ENCODE measurements at regions not wholly inside any gene's neighbourhood (a gene's known extent, or its start where the extent isn't known, plus 50 kb on each side); places are given as distances from the start of the nearest gene placed in this dataset.

DNA sequence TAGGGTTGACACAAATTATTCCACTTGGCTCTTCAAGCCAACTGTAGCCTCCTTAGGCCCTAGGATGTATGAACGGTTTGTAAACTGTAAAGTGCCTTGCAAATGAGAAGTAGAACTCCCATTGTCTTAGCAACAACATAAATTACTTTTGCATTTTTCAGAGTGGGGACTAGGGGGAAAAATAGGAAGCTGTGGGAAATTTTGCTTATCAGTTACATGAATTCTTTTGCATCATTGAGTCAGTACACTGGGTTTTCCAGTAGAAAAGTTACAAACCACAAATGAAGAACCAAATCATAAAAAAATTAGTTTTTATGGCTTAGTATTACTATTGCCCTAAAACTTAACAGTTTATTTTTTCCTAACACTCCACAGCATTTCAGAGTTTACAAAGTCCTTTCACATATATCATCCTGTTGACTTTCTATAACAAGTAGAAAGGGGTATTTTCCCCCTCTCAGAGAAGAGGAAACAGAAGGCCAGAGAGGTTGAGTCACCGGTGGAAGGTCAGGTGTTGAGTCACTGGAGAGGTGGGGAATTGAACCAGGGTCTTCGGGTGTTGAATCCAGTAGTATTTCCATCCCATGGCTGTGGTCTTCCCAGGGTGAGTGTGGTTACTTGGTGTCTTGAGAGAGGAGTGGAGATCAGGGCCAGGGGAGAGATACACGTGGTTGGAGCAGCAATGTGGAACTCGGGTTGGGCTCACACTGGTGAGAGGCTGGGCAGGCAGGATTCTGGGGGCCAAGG lies 71.9 kb upstream of the USP24 start:
- DNase-seq (no peak), FAIRE-seq (no peak)
- Histone ChIP-seq H3K9ac (ENCODE audit: low read length in 3 of 3) (no peak overlapping the region), H3K9me3 (ENCODE audit: control insufficient read depth in 2 of 3, insufficient read depth in 1 of 3, low read length in 3 of 3) (no peaks in the 10 kb centered on the region), H3K27me3 (ENCODE audit: control insufficient read depth, insufficient read depth, low read length) (no peaks in the 10 kb centered on the region), H3K27ac (ENCODE audit: low read depth in 2 of 2, low read length in 2 of 2) (no peak overlapping the region), H3K4me1 (ENCODE audit: control insufficient read depth in 2 of 3, insufficient read depth in 2 of 3, low read depth in 1 of 3, low read length in 3 of 3) (no peaks in the 10 kb centered on the region), H3K4me3 (ENCODE audit: low read length in 3 of 3) (no peak overlapping the region), H3K36me3 (ENCODE audit: control insufficient read depth in 2 of 3, insufficient read depth in 3 of 3, low read length in 3 of 3) (no peaks in the 10 kb centered on the region)
- TF ChIP-seq, protein P1, sequence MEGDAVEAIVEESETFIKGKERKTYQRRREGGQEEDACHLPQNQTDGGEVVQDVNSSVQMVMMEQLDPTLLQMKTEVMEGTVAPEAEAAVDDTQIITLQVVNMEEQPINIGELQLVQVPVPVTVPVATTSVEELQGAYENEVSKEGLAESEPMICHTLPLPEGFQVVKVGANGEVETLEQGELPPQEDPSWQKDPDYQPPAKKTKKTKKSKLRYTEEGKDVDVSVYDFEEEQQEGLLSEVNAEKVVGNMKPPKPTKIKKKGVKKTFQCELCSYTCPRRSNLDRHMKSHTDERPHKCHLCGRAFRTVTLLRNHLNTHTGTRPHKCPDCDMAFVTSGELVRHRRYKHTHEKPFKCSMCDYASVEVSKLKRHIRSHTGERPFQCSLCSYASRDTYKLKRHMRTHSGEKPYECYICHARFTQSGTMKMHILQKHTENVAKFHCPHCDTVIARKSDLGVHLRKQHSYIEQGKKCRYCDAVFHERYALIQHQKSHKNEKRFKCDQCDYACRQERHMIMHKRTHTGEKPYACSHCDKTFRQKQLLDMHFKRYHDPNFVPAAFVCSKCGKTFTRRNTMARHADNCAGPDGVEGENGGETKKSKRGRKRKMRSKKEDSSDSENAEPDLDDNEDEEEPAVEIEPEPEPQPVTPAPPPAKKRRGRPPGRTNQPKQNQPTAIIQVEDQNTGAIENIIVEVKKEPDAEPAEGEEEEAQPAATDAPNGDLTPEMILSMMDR (IDR thresholded peaks at IDR 0.05; ENCODE audit: borderline replicate concordance, extremely low read depth, insufficient read depth): no peak
- intact Hi-C loops (cut with DNase I): loop anchor here (5.0 kb wide), 1 partner anchor 1300 kb away; no protein-coding TSS in a partner anchor

DNA sequence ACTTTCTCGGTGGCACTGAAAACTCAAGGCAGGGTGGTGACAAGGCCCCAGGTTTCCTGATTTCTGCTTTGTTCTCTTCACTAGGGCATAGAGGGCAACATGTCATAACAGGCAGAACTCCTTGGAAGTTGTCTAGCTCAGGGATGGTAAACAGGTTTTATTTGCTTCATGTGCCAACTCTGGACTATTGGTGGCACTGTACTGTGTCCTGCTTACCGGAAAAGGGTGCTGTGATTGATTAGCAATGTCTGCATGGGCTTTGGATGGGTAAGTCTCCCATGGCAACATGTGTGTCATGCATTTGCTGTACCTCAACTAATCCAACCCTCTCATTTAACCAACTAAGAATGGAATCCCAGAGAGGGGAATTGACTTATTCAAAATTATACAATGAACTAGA lies 70.7 kb upstream of the USP24 start:
- no peak for FAIRE-seq
- no peak overlapping the region for H3K4me3 ChIP-seq (ENCODE audit: low read length in 3 of 3)
- no peak overlapping the region for H3K27ac ChIP-seq (ENCODE audit: low read depth in 2 of 2, low read length in 2 of 2)
- TF ChIP-seq, protein P1 (IDR thresholded peaks at IDR 0.05; ENCODE audit: borderline replicate concordance, extremely low read depth, insufficient read depth): no peak
- H3K27me3 ChIP-seq (ENCODE audit: control insufficient read depth, insufficient read depth, low read length): no peaks in the 10 kb centered on the region
- no peaks in the 10 kb centered on the region for H3K9me3 ChIP-seq (ENCODE audit: control insufficient read depth in 2 of 3, insufficient read depth in 1 of 3, low read length in 3 of 3)
- DNase-seq: no peak
- intact Hi-C loops (cut with DNase I): loop anchor here (5.0 kb wide), 1 partner anchor 1301 kb away; no protein-coding TSS in a partner anchor
- H3K9ac ChIP-seq (ENCODE audit: low read length in 3 of 3): no peak overlapping the region
- H3K36me3 ChIP-seq (ENCODE audit: control insufficient read depth in 2 of 3, insufficient read depth in 3 of 3, low read length in 3 of 3): no peaks in the 10 kb centered on the region
- H3K4me1 ChIP-seq (ENCODE audit: control insufficient read depth in 2 of 3, insufficient read depth in 2 of 3, low read depth in 1 of 3, low read length in 3 of 3): no peaks in the 10 kb centered on the region

DNA sequence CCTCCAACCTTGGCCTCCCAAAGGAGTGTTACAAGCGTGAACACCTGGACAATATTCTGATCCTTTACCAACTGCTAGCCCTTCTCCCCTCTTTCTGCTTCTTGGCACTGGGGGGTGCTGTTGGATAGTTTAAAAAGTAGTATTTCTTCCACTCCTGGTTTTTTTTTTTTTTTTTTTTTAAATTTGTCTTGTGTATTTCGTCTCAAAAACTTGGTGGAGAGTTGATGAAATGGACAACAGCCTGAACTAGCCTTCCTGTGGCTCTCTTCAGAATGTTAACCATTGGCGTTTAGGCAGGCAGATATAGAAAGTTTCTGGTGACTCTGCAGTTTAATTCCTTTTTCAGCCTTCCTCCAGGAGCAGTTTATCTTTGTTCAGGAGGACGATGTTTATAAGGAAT lies 69.7 kb upstream of the USP24 start:
- Histone ChIP-seq H3K27me3 (ENCODE audit: control insufficient read depth, insufficient read depth, low read length) (no peaks in the 10 kb centered on the region), H3K36me3 (ENCODE audit: control insufficient read depth in 2 of 3, insufficient read depth in 3 of 3, low read length in 3 of 3) (no peaks in the 10 kb centered on the region), H3K27ac (ENCODE audit: low read depth in 2 of 2, low read length in 2 of 2) (no peak overlapping the region), H3K9me3 (ENCODE audit: control insufficient read depth in 2 of 3, insufficient read depth in 1 of 3, low read length in 3 of 3) (no peaks in the 10 kb centered on the region), H3K4me3 (ENCODE audit: low read length in 3 of 3) (no peak overlapping the region), H3K4me1 (ENCODE audit: control insufficient read depth in 2 of 3, insufficient read depth in 2 of 3, low read depth in 1 of 3, low read length in 3 of 3) (no peaks in the 10 kb centered on the region), H3K9ac (ENCODE audit: low read length in 3 of 3) (no peak overlapping the region)
- intact Hi-C loops (cut with DNase I): loop anchor here (5.0 kb wide), 1 partner anchor 1302 kb away; no protein-coding TSS in a partner anchor
- DNase-seq: peak in 3 of 5 donors; percentile 45 to 79 (median 61)
- FAIRE-seq: no peak
- TF ChIP-seq, protein P1 (IDR thresholded peaks at IDR 0.05; ENCODE audit: borderline replicate concordance, extremely low read depth, insufficient read depth): peak; percentile 59

Data from kidney (tissue), 13 donors.